CD14-positive monocyte (primary cell): ENCODE measurements at regions not wholly inside any gene's neighbourhood (a gene's known extent, or its start where the extent isn't known, plus 50 kb on each side); places are given as distances from the start of the nearest gene placed in this dataset.

Experiments
- DNase-seq, 3 donors: peaks; one replicate each; pipeline ENCODE4 v3.0.0-alpha.2; 2011 to 2022
- H2AFZ ChIP-seq: 2 replicates; pipeline ENCODE4 v1.6.0; 2012; ENCODE audit warnings: mild to moderate bottlenecking, low read depth, low read length, inconsistent platforms; ENCODE audit not compliant: insufficient read depth, poor library complexity, severe bottlenecking
- H3K27ac ChIP-seq, 2 donors: 1 replicate in 1 of 2; 2 replicates in 1 of 2; pipeline ENCODE4 v1.5.1; 2012 to 2013; ENCODE audit warnings: low read length in 2 of 2, control low read depth in 1 of 2, inconsistent platforms in 1 of 2, low read depth in 1 of 2, mild to moderate bottlenecking in 1 of 2
- H3K27me3 ChIP-seq, 2 donors: one replicate each; pipeline versions ENCODE4 v1.6.0 to v1.6.1; 2011 to 2013; ENCODE audit warnings: low read length in 2 of 2; ENCODE audit not compliant: control insufficient read depth in 2 of 2, insufficient read depth in 2 of 2
- H3K36me3 ChIP-seq, 2 donors: replicated peaks in 1 of 2; 1 replicate in 1 of 2; 2 replicates in 1 of 2; pipeline versions ENCODE4 v1.5.1 to v1.6.1; 2012 to 2013; ENCODE audit warnings: low read length in 2 of 2, control low read depth in 1 of 2, inconsistent platforms in 1 of 2, mild to moderate bottlenecking in 1 of 2; ENCODE audit not compliant: insufficient read depth in 2 of 2, control insufficient read depth in 1 of 2
- H3K4me1 ChIP-seq, 2 donors: 1 replicate in 1 of 2; 2 replicates in 1 of 2; pipeline versions ENCODE4 v1.5.1 to v1.6.1; 2012 to 2013; ENCODE audit warnings: low read length in 2 of 2, control low read depth in 1 of 2, inconsistent platforms in 1 of 2, mild to moderate bottlenecking in 1 of 2, moderate library complexity in 1 of 2; ENCODE audit not compliant: insufficient read depth in 2 of 2, control insufficient read depth in 1 of 2
- H3K4me2 ChIP-seq: replicated peaks from 2 replicates; pipeline ENCODE3; 2012; ENCODE audit warnings: low read length, moderate library complexity, mild to moderate bottlenecking; ENCODE audit not compliant: poor library complexity, severe bottlenecking; ENCODE audit errors: extremely low read depth
- H3K4me3 ChIP-seq, 3 experiments: fragments of 200-600 bp in 1 of 3; sonication (generic) in 1 of 3; replicated peaks in 1 of 3; 1 replicate in 2 of 3; 2 replicates in 1 of 3; pipeline ENCODE4 v1.5.1; 2011 to 2013; ENCODE audit warnings: low read length in 3 of 3, mild to moderate bottlenecking in 3 of 3, control low read depth in 2 of 3, low read depth in 2 of 3, inconsistent platforms in 1 of 3, moderate library complexity in 1 of 3
- H3K79me2 ChIP-seq: 2 replicates; pipeline ENCODE4 v1.6.0; 2012; ENCODE audit warnings: mild to moderate bottlenecking, control low read depth, inconsistent platforms, low read length, moderate library complexity; ENCODE audit not compliant: insufficient read depth
- H3K9ac ChIP-seq: 2 replicates; pipeline ENCODE4 v1.6.0; 2017; ENCODE audit warnings: low read length, mild to moderate bottlenecking; ENCODE audit not compliant: insufficient read depth, poor library complexity, severe bottlenecking
- H3K9me3 ChIP-seq, 2 donors: replicated peaks in 1 of 2; 1 replicate in 1 of 2; 2 replicates in 1 of 2; pipeline versions ENCODE4 v1.5.1 to v1.6.1; 2012 to 2013; ENCODE audit warnings: low read length in 2 of 2, control low read depth in 1 of 2; ENCODE audit not compliant: control insufficient read depth in 1 of 2, insufficient read depth in 1 of 2
- H4K20me1 ChIP-seq: 2 replicates; pipeline ENCODE4 v1.6.0; 2012; ENCODE audit warnings: mild to moderate bottlenecking, low read length, control low read depth, moderate library complexity; ENCODE audit not compliant: insufficient read depth
- H3K27ac Mint-ChIP-seq, 7 donors: one replicate each; pipeline ENCODE4 v1.8.0; 2020; ENCODE audit warnings: mild to moderate bottlenecking in 7 of 7, mixed read lengths in 7 of 7, moderate library complexity in 6 of 7, inconsistent platforms in 2 of 7
- H3K27me3 Mint-ChIP-seq, 3 donors: one replicate each; pipeline ENCODE4 v1.8.0; 2021 to 2022; ENCODE audit warnings: low read depth in 3 of 3, mild to moderate bottlenecking in 3 of 3, mixed read lengths in 3 of 3, moderate library complexity in 3 of 3, inconsistent platforms in 1 of 3
- H3K36me3 Mint-ChIP-seq, 2 donors: one replicate each; pipeline ENCODE4 v1.8.0; 2020; ENCODE audit warnings: mixed read lengths in 2 of 2, inconsistent platforms in 1 of 2, mild to moderate bottlenecking in 1 of 2
- H3K4me1 Mint-ChIP-seq: one replicate; pipeline ENCODE4 v1.8.0; 2020; ENCODE audit warnings: mild to moderate bottlenecking, mixed read lengths
- H3K4me3 Mint-ChIP-seq, 2 donors: one replicate each; pipeline ENCODE4 v1.8.0; 2020; ENCODE audit warnings: mild to moderate bottlenecking in 2 of 2, mixed read lengths in 2 of 2, moderate library complexity in 1 of 2
- H3K9me3 Mint-ChIP-seq, 7 donors: one replicate each; pipeline ENCODE4 v1.8.0; 2020 to 2022; ENCODE audit warnings: mixed read lengths in 7 of 7, mild to moderate bottlenecking in 6 of 7, moderate library complexity in 6 of 7, inconsistent platforms in 2 of 7
- WGBS: methylation state at CpG from one replicate; pipeline ENCODE4 v1.1.5; 2013; ENCODE audit warnings: missing lambda C conversion rate; ENCODE audit not compliant: insufficient coverage; 5-methylcytosine and 5-hydroxymethylcytosine counted together
- intact Hi-C, 2 donors: fragments of 100-400 bp; cut with micrococcal nuclease; formaldehyde crosslinking; loops; one replicate each; pipeline versions ENCODE4 v1.15.0 to v1.15.1; 2023
- TF ChIP-seq, protein P1 (sequence below): fragments of 200-600 bp; IDR thresholded peaks from one replicate; pipeline ENCODE4 v1.8.0; 2022; ENCODE audit warnings: antibody characterized with exemption, mild to moderate bottlenecking

DNA sequence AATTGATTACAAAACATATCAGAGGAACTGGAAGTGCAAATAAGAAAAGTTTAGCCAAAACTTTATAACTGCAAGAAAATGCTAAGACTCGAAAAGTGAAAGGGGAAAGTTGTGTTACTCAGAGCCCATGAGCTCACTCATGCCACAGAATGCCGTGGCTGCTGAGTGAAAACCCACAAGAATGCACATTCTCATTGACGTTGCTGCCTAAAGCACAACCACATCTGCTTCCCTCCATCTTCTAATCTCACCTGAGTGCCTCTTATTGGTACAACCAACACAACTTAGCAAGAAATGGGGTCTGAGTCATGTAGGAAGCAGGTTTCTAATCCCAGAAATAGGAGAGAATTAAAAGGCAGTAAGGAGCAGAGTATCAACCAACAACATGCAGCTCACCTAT, 259.7 kb downstream of the LNPK start:
- Mint-ChIP-seq H3K36me3 (no peaks in the 10 kb centered on the region), H3K4me3 (no peak overlapping the region), H3K9me3 (peaks cover 0 to 5% (median 0%) of the 10 kb centered on the region in 7 donors), H3K27me3 (peaks cover 1 to 6% (median 2%) of the 10 kb centered on the region in 3 donors), H3K27ac (no peak overlapping the region), H3K4me1 (no peaks in the 10 kb centered on the region)
- TF ChIP-seq, protein P1, sequence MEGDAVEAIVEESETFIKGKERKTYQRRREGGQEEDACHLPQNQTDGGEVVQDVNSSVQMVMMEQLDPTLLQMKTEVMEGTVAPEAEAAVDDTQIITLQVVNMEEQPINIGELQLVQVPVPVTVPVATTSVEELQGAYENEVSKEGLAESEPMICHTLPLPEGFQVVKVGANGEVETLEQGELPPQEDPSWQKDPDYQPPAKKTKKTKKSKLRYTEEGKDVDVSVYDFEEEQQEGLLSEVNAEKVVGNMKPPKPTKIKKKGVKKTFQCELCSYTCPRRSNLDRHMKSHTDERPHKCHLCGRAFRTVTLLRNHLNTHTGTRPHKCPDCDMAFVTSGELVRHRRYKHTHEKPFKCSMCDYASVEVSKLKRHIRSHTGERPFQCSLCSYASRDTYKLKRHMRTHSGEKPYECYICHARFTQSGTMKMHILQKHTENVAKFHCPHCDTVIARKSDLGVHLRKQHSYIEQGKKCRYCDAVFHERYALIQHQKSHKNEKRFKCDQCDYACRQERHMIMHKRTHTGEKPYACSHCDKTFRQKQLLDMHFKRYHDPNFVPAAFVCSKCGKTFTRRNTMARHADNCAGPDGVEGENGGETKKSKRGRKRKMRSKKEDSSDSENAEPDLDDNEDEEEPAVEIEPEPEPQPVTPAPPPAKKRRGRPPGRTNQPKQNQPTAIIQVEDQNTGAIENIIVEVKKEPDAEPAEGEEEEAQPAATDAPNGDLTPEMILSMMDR: no peak
- intact Hi-C loops: no loop called here
- no peak overlapping the region for H3K4me2 ChIP-seq
- WGBS: 92% methylated on average over 2 of the region's 3 CpGs
- DNase-seq: no peak
- peaks cover 0 to 2% of the 10 kb centered on the region in 2 donors for H3K27me3 ChIP-seq
- H3K4me3 ChIP-seq: no peak overlapping the region
- no peaks in the 10 kb centered on the region for H3K79me2 ChIP-seq
- no peaks in the 10 kb centered on the region for H3K4me1 ChIP-seq
- H3K9me3 ChIP-seq: no peaks in the 10 kb centered on the region
- no peak overlapping the region for H3K9ac ChIP-seq
- no peak overlapping the region for H3K27ac ChIP-seq
- no peaks in the 10 kb centered on the region for H4K20me1 ChIP-seq
- no peaks in the 10 kb centered on the region for H3K36me3 ChIP-seq
- H2AFZ ChIP-seq: no peak overlapping the region

DNA sequence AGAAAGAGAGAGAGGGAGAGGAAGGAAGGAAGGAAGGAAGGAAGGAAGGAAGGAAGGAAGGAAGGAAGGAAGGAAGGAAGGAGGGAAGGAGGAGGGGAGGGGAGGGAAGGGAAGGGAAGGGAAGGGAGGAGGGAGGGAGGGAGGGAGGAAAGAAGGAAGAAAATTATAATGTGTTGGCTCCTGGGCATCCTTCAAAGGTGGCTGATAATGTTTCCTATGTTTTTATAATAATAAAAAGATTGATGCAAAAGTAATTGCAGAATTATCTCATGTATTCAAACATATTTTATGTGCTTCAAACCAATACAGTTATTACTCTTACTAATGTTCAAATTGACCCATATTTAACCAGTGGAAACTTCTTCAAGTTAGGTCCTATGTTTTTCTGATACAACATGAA, 260.9 kb downstream of the LNPK start:
- Mint-ChIP-seq H3K27ac (no peak overlapping the region), H3K4me3 (no peak overlapping the region), H3K9me3 (peaks cover 0 to 3% (median 0%) of the 10 kb centered on the region in 7 donors), H3K36me3 (no peaks in the 10 kb centered on the region), H3K27me3 (peaks cover 2 to 6% (median 3%) of the 10 kb centered on the region in 3 donors), H3K4me1 (no peaks in the 10 kb centered on the region)
- H3K4me3 ChIP-seq: no peak overlapping the region
- TF ChIP-seq, protein P1: no peak
- no peak overlapping the region for H2AFZ ChIP-seq
- no peaks in the 10 kb centered on the region for H4K20me1 ChIP-seq
- DNase-seq: no peak
- H3K4me2 ChIP-seq: no peak overlapping the region
- no peaks in the 10 kb centered on the region for H3K79me2 ChIP-seq
- no peaks in the 10 kb centered on the region for H3K9me3 ChIP-seq
- intact Hi-C loops: no loop called here
- peaks cover 0 to 2% of the 10 kb centered on the region in 2 donors for H3K27me3 ChIP-seq
- no peak overlapping the region for H3K9ac ChIP-seq
- no peaks in the 10 kb centered on the region for H3K36me3 ChIP-seq
- no peaks in the 10 kb centered on the region for H3K4me1 ChIP-seq
- no peak overlapping the region for H3K27ac ChIP-seq
